Smooth muscle cell (in vitro differentiated cells): ENCODE measurements at regions not wholly inside any gene's neighbourhood (a gene's known extent, or its start where the extent isn't known, plus 50 kb on each side); places are given as distances from the start of the nearest gene placed in this dataset.
"Not testable (repeated sequence)": the region's sequence is repeated elsewhere in the genome, so short reads cannot be mapped to it uniquely, and the experiment has no call there.

Experiments used
- DNase-seq: peaks from one replicate; lab custom pipeline; 2025; ENCODE audit not compliant: unreplicated experiment; lab: John Stamatoyannopoulos, UW
- H2AFZ ChIP-seq: fragments of 200-600 bp; sonication (generic); 2 replicates; pipeline ENCODE4 v1.6.0; 2016; ENCODE audit warnings: antibody characterized with exemption, low read depth, mild to moderate bottlenecking
- H3F3A ChIP-seq: fragments of 200-600 bp; sonication (generic); 2 replicates; pipeline ENCODE4 v1.6.0; 2017; ENCODE audit warnings: antibody characterized with exemption, low read depth
- H3K27ac ChIP-seq: fragments of 200-600 bp; sonication (generic); 2 replicates; pipeline ENCODE4 v1.5.1; 2016; ENCODE audit warnings: low read depth, mild to moderate bottlenecking
- H3K27me3 ChIP-seq: fragments of 200-600 bp; sonication (generic); 2 replicates; pipeline ENCODE4 v1.6.1; 2016; ENCODE audit warnings: low read depth, mild to moderate bottlenecking
- H3K36me3 ChIP-seq: fragments of 200-600 bp; sonication (generic); 2 replicates; pipeline ENCODE4 v1.5.1; 2016; ENCODE audit warnings: low read depth
- H3K4me1 ChIP-seq: fragments of 200-600 bp; sonication (generic); 2 replicates; pipeline ENCODE4 v1.5.1; 2016; ENCODE audit warnings: low read depth
- H3K4me2 ChIP-seq: fragments of 200-600 bp; sonication (generic); 2 replicates; pipeline ENCODE4 v1.6.0; 2016; ENCODE audit warnings: mild to moderate bottlenecking
- H3K4me3 ChIP-seq: fragments of 200-600 bp; sonication (generic); 2 replicates; pipeline ENCODE4 v1.5.1; 2016; ENCODE audit warnings: mild to moderate bottlenecking
- H3K79me2 ChIP-seq: fragments of 200-600 bp; sonication (generic); 2 replicates; pipeline ENCODE4 v1.6.0; 2016; ENCODE audit warnings: low read depth, mild to moderate bottlenecking
- H3K9ac ChIP-seq: fragments of 200-600 bp; sonication (generic); 2 replicates; pipeline ENCODE4 v1.6.0; 2016; ENCODE audit warnings: low read depth
- H3K9me3 ChIP-seq: fragments of 200-600 bp; sonication (generic); replicated peaks from 2 replicates; pipeline ENCODE4 v1.5.1; 2016; ENCODE audit warnings: low read depth
- H4K20me1 ChIP-seq: fragments of 200-600 bp; sonication (generic); 2 replicates; pipeline ENCODE4 v1.6.0; 2016; ENCODE audit warnings: low read depth
- CTCF ChIP-seq: fragments of 200-600 bp; sonication (generic); IDR thresholded peaks from 2 replicates; pipeline ENCODE4 v1.5.1; 2017; ENCODE audit warnings: borderline replicate concordance, mild to moderate bottlenecking, antibody characterized with exemption; ENCODE audit not compliant: insufficient read depth, poor library complexity, severe bottlenecking
- WGBS: methylation state at CpG from one replicate; pipeline ENCODE4 v1.1.7; 2016; ENCODE audit warnings: low lambda C conversion rate; 5-methylcytosine and 5-hydroxymethylcytosine counted together

GRCh38 chr6:92109256-92109655 is 1310.1 kb downstream of the EPHA7 start:
- H3K9me3 ChIP-seq, result peaks cover 12% of the 10 kb centered on the region
- 94% methylated on average over 13 of the region's 13 CpGs for WGBS
- no peak for TF ChIP-seq CTCF

GRCh38 chr6:92086750-92087149 is 1332.6 kb downstream of the EPHA7 start:
- Histone ChIP-seq H3K4me2 (no peak overlapping the region), H3K9me3 (no peaks in the 10 kb centered on the region), H3F3A (no peaks in the 10 kb centered on the region), H3K4me3 (no peak overlapping the region), H2AFZ (no peak overlapping the region), H3K79me2 (no peaks in the 10 kb centered on the region), H3K27me3 (no peaks in the 10 kb centered on the region), H3K36me3 (no peaks in the 10 kb centered on the region), H3K9ac (no peak overlapping the region), H4K20me1 (no peaks in the 10 kb centered on the region), H3K4me1 (no peaks in the 10 kb centered on the region), H3K27ac (no peak overlapping the region)
- TF ChIP-seq CTCF, result no peak
- 94% methylated on average over 2 of the region's 2 CpGs for WGBS
- no peak for DNase-seq

More at GRCh38 chr6:92109256-92109655, 1310.1 kb downstream of the EPHA7 start:
- H3K9ac ChIP-seq, result no peak overlapping the region
- H3K4me2 ChIP-seq, result no peak overlapping the region
- H3K36me3 ChIP-seq, result no peaks in the 10 kb centered on the region
- no peaks in the 10 kb centered on the region for H3K79me2 ChIP-seq
- H2AFZ ChIP-seq, result no peak overlapping the region
- H3K27me3 ChIP-seq, result no peaks in the 10 kb centered on the region
- DNase-seq, result no peak
- no peaks in the 10 kb centered on the region for H3K4me1 ChIP-seq
- H3F3A ChIP-seq, result no peaks in the 10 kb centered on the region
- H3K27ac ChIP-seq, result no peak overlapping the region
- H3K4me3 ChIP-seq, result no peak overlapping the region
- no peaks in the 10 kb centered on the region for H4K20me1 ChIP-seq

GRCh38 chr6:92083914-92084313 is 1335.4 kb downstream of the EPHA7 start:
- not testable (repeated sequence) for H3K9me3 ChIP-seq, H3K4me1 ChIP-seq, H3K9ac ChIP-seq, DNase-seq, H2AFZ ChIP-seq, H4K20me1 ChIP-seq, H3K27ac ChIP-seq, H3K27me3 ChIP-seq, H3F3A ChIP-seq, H3K79me2 ChIP-seq, H3K4me3 ChIP-seq, H3K36me3 ChIP-seq, H3K4me2 ChIP-seq
- 92% methylated on average over 5 of the region's 5 CpGs for WGBS

GRCh38 chr6:92072387-92072786 is 1347.0 kb downstream of the EPHA7 start:
- Histone ChIP-seq H3K4me1 (no peaks in the 10 kb centered on the region), H3K4me3 (no peak overlapping the region), H3K36me3 (no peaks in the 10 kb centered on the region), H3F3A (no peaks in the 10 kb centered on the region), H3K9ac (no peak overlapping the region), H4K20me1 (no peaks in the 10 kb centered on the region), H3K79me2 (no peaks in the 10 kb centered on the region), H2AFZ (no peak overlapping the region), H3K9me3 (no peaks in the 10 kb centered on the region), H3K27ac (no peak overlapping the region), H3K4me2 (no peak overlapping the region), H3K27me3 (no peaks in the 10 kb centered on the region)
- no peak for DNase-seq
- WGBS, result 96% methylated on average over 3 of the region's 3 CpGs
- no peak for TF ChIP-seq CTCF
